Tibial artery (tissue), 4 donors: ENCODE measurements at regions not wholly inside any gene's neighbourhood (a gene's known extent, or its start where the extent isn't known, plus 50 kb on each side); places are given as distances from the start of the nearest gene placed in this dataset.
"Not testable (repeated sequence)": the region's sequence is repeated elsewhere in the genome, so short reads cannot be mapped to it uniquely, and the experiment has no call there.

Experiments
- DNase-seq, 2 donors: peaks; one replicate each; pipeline ENCODE4 v3.0.0-alpha.2; 2019
- H3K27ac ChIP-seq, 2 donors: fragments of 200-600 bp; sonication (generic) in 1 of 2; 1 replicate in 1 of 2; 2 replicates in 1 of 2; pipeline ENCODE4 v1.5.1; 2018 to 2019; ENCODE audit warnings: mild to moderate bottlenecking in 1 of 2
- H3K27me3 ChIP-seq, 2 donors: fragments of 200-600 bp; sonication (generic) in 1 of 2; one replicate each; pipeline versions ENCODE4 v1.5.1 to v1.6.0; 2016 to 2019
- H3K36me3 ChIP-seq, 3 donors: fragments of 200-600 bp; sonication (generic) in 2 of 3; one replicate each; pipeline ENCODE4 v1.5.1; 2016 to 2019; ENCODE audit warnings: mild to moderate bottlenecking in 2 of 3
- H3K4me1 ChIP-seq, 4 donors: fragments of 200-600 bp; sonication (generic) in 2 of 4; 1 replicate in 3 of 4; 2 replicates in 1 of 4; pipeline ENCODE4 v1.5.1; 2016 to 2019
- H3K4me3 ChIP-seq, 2 donors: fragments of 200-600 bp; sonication (generic) in 1 of 2; 1 replicate in 1 of 2; 2 replicates in 1 of 2; pipeline ENCODE4 v1.5.1; 2018 to 2019; ENCODE audit warnings: mild to moderate bottlenecking in 2 of 2
- H3K9me3 ChIP-seq, 3 donors: fragments of 200-600 bp; sonication (generic) in 1 of 3; one replicate each; pipeline ENCODE4 v1.5.1; 2016 to 2019
- intact Hi-C: fragments of 100-400 bp; cut with DNase I; formaldehyde crosslinking; loops from one replicate; pipeline ENCODE4 v1.15.0; 2023; ENCODE audit warnings: low total_unique reads
- TF ChIP-seq, protein P1 (sequence below), 2 experiments: fragments of 200-600 bp in 1 of 2; fragments of 450-650 bp in 1 of 2; IDR thresholded peaks; one replicate each; pipeline ENCODE4 v1.5.1; 2017 to 2019; ENCODE audit warnings: antibody characterized with exemption in 2 of 2, mild to moderate bottlenecking in 1 of 2, moderate library complexity in 1 of 2

- no peaks in the 10 kb centered on the region for H3K9me3 ChIP-seq
- H3K4me3 ChIP-seq: no peak overlapping the region
- DNase-seq: no peak
- intact Hi-C loops: no loop called here
- H3K27ac ChIP-seq: no peak overlapping the region
- TF ChIP-seq, protein P1, sequence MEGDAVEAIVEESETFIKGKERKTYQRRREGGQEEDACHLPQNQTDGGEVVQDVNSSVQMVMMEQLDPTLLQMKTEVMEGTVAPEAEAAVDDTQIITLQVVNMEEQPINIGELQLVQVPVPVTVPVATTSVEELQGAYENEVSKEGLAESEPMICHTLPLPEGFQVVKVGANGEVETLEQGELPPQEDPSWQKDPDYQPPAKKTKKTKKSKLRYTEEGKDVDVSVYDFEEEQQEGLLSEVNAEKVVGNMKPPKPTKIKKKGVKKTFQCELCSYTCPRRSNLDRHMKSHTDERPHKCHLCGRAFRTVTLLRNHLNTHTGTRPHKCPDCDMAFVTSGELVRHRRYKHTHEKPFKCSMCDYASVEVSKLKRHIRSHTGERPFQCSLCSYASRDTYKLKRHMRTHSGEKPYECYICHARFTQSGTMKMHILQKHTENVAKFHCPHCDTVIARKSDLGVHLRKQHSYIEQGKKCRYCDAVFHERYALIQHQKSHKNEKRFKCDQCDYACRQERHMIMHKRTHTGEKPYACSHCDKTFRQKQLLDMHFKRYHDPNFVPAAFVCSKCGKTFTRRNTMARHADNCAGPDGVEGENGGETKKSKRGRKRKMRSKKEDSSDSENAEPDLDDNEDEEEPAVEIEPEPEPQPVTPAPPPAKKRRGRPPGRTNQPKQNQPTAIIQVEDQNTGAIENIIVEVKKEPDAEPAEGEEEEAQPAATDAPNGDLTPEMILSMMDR (IDR thresholded peaks at IDR 0.05): no peak
- H3K36me3 ChIP-seq: no peaks in the 10 kb centered on the region
- peaks cover 0 to 3% (median 0%) of the 10 kb centered on the region in 4 donors for H3K4me1 ChIP-seq
- no peaks in the 10 kb centered on the region for H3K27me3 ChIP-seq
Observed at GRCh38 chr2:64934530-64934929, 54.7 kb upstream of the SLC1A4 start.

DNA sequence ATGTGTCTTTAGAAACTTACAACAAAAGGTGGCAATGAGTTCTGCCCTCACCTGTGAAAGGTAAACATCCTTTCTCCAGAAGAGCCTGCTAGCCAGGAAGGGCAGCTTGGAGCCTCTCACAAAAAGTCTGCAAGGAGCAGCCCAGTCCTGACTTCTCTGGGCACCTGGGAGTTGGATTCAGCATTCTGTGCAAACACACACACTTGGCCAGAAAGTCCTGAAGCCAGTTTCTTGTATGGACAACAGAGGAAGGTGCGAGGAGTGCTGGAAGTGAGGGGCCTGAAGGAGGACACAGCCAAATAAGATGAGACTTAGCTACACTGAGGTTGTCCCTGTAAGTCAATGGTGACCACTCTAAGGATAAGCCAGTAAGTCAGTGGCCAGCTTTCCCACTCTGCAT, 52.4 kb upstream of the SLC1A4 start:
- no peak overlapping the region for H3K27ac ChIP-seq
- H3K27me3 ChIP-seq: no peaks in the 10 kb centered on the region

GRCh38 chr2:64937314-64937686, 51.9 kb upstream of the SLC1A4 start:
- H3K36me3 ChIP-seq, H3K4me1 ChIP-seq, intact Hi-C loops, DNase-seq, H3K27me3 ChIP-seq, H3K9me3 ChIP-seq, H3K4me3 ChIP-seq: not testable (repeated sequence)
- peak overlapping the region in 1 of 2 donors; percentile 31 for H3K27ac ChIP-seq

More for the DNA sequence above, 52.4 kb upstream of the SLC1A4 start:
- no peaks in the 10 kb centered on the region for H3K36me3 ChIP-seq
- intact Hi-C loops: no loop called here
- no peak for DNase-seq
- TF ChIP-seq, protein P1 (IDR thresholded peaks at IDR 0.05): no peak
- no peak overlapping the region for H3K4me3 ChIP-seq
- H3K4me1 ChIP-seq: peaks cover 0 to 3% (median 0%) of the 10 kb centered on the region in 4 donors
- no peaks in the 10 kb centered on the region for H3K9me3 ChIP-seq

DNA sequence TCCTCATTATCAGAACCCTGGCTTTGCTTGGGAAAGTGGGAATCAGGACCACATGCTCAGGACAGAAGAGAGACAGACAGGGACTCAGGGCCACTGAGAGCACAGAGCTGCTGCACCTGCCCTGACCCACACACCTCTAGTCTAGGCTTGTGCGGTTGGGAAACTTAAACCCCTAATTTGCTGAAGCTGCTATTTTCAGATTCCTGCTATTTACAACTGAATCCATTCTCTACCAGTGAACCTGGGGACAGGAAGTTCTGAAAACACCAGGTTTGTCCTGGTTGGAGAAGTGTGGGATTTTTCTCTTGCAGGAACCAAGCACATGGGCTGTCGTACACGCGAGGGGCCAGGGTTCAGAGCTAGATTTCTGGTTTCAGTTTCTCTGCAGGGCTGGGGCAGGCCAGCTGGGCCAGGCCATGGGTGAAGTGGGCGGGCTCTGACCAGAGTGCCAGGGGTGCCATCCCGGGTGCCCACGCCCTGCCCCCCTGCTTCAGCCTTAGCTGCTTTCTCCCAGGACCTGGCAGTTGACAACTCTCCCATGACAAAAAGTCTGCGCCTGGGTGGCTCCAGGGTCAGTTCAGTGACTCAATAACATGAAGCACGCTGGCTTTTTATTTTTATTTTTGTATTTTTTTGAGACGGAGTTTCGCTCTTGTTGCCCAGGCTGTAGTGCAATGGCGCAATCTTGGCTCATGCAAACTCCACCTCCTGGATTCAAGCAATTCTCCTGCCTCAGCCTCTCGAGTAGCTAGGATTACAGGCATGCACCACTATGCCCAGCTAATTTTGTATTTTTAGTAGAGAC, 51.3 kb upstream of the SLC1A4 start:
- Histone ChIP-seq H3K9me3 (no peaks in the 10 kb centered on the region), H3K4me3 (peak overlapping the region; percentile 15 to 23), H3K36me3 (no peaks in the 10 kb centered on the region), H3K27ac (peak overlapping the region in 1 of 2 donors; percentile 31), H3K27me3 (no peaks in the 10 kb centered on the region), H3K4me1 (peaks cover 0 to 3% (median 0%) of the 10 kb centered on the region in 4 donors)
- intact Hi-C loops: no loop called here
- TF ChIP-seq, protein P1 (IDR thresholded peaks at IDR 0.05): no peak
- DNase-seq: peak; percentile 45 to 80

GRCh38 chr2:64938607-64939285, 50.5 kb upstream of the SLC1A4 start:
- Histone ChIP-seq H3K27ac (peak overlapping the region in 1 of 2 donors; percentile 31), H3K4me1 (peaks cover 0 to 11% (median 3%) of the 10 kb centered on the region in 4 donors), H3K4me3 (no peak overlapping the region), H3K27me3 (no peaks in the 10 kb centered on the region), H3K36me3 (no peaks in the 10 kb centered on the region), H3K9me3 (no peaks in the 10 kb centered on the region)
- intact Hi-C loops: no loop called here
- no peak for DNase-seq
- TF ChIP-seq, protein P1 (IDR thresholded peaks at IDR 0.05): no peak

DNA sequence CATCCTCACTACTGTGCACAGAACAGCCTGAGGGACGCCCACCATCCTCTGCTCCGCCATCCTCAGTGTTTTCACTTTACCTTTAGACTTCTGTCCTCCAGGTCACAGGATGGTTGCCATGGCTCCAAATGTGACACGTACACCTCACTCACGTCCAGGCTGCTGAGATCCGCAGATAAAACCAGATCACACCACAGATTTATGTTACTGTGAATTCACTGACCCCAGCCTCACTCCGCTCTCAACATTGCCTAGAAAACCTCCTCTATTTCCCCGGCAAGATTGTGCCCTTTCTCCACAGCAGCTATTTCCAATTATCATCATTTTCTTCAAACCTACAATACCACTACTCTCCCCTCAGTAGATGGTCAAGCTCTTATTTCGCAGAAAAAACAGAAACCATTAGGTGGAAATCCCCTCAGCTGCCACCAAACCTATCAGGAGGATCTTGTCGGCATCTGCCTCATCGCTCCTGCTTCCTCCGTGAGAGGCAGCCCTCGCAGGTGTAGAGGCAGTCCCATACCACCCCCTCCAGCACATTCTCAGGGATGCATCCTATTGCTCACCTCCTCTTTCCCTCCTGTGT, 49.8 kb upstream of the SLC1A4 start:
- Histone ChIP-seq H3K4me1 (peaks cover 0 to 18% (median 10%) of the 10 kb centered on the region in 4 donors), H3K27ac (no peak overlapping the region), H3K4me3 (no peak overlapping the region), H3K36me3 (no peaks in the 10 kb centered on the region), H3K27me3 (no peaks in the 10 kb centered on the region), H3K9me3 (no peaks in the 10 kb centered on the region)
- DNase-seq: no peak
- intact Hi-C loops: no loop called here
- TF ChIP-seq, protein P1 (IDR thresholded peaks at IDR 0.05): no peak
